Stimulated activated CD8-positive, alpha-beta memory T cell treated with anti-CD3 and anti-CD28 coated beads, Interleukin-4, amount 100 ng/mL, for 4 hours (primary cell): ENCODE measurements at regions not wholly inside any gene's neighbourhood (a gene's known extent, or its start where the extent isn't known, plus 50 kb on each side); places are given as distances from the start of the nearest gene placed in this dataset.
"Not testable (repeated sequence)": the region's sequence is repeated elsewhere in the genome, so short reads cannot be mapped to it uniquely, and the experiment has no call there.

Experiments used
- DNase-seq, 2 donors: peaks; one replicate each; pipeline ENCODE4 v3.0.0-alpha.2; 2020; ENCODE audit warnings: low read depth in 2 of 2, low spot score in 1 of 2

DNA sequence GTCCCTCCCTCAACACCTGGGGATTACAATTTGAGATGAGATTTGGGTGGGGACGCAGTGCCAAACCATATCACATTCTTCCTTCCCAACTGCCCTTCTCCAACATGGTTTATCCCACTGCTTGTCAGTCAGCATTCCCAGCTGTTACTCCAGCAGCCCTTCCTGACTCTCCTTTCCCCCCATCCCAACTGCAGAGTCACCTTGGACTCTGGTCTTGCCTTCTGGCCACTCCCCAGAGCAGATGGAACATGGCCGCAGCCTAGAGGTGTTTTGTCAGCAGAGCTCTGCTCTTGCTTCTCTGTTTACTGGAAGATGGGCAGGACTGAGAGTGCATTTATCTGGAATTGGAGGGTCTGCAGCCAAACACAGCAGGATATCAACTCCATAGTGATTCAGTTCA is 51.2 kb upstream of the MEX3C start:
- no peak for DNase-seq

DNA sequence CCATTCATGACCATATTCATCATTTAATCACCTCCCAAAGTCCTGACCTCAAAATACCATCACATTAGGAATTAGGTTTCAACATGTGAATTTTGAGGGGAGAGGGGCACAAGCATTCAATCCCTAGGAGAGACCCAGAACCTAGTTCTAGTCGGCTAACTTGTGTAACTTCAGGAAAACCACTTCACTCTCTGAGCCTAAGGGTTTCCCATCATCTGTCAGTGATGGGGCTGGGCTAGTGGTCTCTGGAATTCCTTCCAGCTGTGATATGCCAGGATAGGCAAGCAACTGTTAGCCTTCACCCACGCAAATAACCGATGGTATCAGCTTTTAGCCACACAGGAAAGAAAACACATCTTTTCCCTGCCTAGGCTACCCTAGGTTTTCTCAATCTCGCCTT is 52.5 kb upstream of the MEX3C start:
- DNase-seq = no peak

DNA sequence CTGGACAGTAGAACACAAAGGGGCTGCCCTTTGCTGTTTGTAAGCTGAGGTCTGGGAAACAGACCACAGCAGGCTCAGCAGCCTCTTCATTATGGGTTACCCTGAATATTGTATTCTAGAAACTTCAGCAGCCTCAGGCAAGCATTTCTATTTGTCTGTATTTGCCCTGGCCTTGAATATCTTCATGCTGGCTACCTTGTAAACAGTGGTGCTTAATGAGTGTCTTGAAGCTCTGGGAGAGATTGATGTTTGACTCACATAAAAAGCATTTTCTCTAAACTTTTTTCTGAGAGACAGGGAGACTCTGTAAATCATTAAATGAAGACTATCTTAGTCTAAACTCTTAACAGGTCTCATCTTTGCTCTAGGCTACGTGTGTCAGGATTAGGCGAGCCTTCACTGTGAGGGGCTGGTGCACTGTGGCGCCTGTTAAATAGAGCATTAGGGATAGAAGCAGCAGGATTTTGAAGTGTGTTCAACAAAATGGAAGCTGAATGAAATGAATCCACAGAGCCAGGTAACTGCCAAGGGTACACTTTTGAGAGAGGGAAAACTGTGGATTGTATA is 53.1 kb upstream of the MEX3C start:
- DNase-seq = no peak

- DNase-seq = no peak
These were observed 54.1 kb upstream of the MEX3C start for GRCh38 chr18:51251625-51252024.

DNA sequence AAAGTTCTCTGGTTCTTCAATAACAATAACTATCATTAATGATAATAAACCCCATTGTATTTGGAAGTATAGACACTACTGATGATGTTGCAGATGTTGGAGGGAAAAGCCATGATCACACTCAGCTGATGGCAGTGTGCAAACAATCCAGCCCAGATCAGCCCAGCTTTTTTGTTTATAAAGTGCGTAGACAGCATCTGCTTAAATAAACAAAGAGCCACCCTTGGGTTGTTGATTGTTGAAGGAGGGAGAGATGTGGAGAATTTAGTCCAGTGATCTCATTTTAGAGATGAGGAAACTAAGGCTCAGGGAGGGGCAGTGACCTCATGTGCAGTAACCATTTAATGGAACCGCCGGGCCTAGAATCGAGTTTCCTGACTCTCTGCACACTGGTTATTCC is 56.0 kb upstream of the MEX3C start:
- DNase-seq = no peak

GRCh38 chr18:51255693-51256092 is 58.2 kb upstream of the MEX3C start:
- no peak for DNase-seq

DNA sequence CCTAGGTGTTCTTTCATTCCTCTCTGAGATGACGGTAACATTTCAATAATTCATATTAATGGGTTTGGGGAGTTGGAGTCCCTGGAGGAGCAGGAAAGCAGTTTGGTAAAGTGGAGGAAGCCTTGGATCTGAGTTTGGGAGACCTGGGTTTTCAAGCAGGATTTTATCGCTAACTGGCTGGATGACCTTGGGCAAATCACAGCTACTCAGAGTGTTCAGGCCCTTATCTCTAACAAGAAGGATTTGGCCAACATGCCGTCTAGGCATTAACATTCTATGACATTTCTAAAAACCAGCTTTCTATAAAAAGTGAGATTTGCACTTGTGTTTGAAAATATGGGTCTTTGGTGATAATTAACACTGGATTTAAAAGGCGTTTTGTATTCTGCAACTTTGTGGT is 59.7 kb upstream of the MEX3C start:
- no peak for DNase-seq

DNA sequence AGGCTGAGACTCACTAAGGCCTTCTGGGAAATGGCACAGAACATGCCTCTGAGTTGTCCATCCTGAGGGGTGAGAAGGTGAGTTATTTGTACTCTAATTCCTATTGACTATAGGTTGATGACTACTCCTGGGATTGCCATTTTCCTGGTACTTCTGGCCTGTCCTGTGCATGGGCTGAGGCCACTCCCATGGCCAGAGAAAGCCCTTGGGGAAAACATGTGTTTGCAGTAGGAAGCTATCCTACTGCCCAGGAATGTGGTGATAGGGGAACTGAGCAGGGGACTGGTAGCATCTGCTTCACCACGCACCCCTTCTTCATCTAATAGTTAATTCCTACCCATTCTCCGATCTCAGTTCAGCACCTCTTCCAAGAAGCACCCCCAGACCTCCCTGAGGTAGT is 62.6 kb upstream of the MEX3C start:
- DNase-seq = no peak

DNA sequence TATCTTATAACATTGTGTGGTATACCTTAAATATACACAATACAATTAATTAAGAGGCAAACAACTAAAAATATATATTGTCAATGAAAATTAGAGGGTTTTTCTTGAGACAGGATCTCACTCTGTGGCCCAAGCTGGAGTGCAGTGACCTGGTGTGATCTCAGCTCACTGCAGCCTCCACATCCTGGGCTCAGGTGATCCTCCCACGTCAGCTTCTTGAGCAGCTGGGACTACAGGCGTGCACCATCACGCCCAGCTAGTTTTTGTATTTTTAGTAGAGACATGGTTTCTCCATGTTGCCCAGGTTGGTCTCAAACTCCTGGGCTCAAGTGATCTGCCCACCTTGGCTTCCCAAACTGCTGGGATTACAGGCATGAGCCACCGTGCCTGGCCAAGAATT is 68.6 kb upstream of the MEX3C start:
- not testable (repeated sequence) for DNase-seq

- DNase-seq = no peak
These were observed 69.3 kb upstream of the MEX3C start for GRCh38 chr18:51266773-51267172.

DNA sequence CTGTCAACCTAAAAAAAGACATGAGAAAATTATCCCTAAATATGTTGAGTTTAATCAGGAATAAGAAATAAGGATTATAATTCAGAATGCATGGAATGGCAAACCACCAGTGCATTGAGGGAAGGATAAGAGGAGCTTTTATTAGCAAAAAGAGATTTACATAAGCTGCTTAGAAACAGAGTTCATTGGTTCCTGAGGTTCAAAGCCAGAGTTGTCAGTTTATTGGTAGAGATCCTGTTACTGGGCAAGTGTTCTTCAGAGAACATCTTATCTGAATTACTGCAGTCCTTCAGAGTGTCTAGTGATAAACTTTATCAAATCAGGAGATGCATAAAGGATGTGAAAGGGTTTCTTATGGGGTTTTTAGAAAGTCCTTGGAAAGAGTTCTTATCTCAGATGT is 76.0 kb upstream of the MEX3C start:
- DNase-seq = no peak

- no peak for DNase-seq
These were observed 78.4 kb upstream of the MEX3C start for GRCh38 chr18:51275712-51276476.

DNA sequence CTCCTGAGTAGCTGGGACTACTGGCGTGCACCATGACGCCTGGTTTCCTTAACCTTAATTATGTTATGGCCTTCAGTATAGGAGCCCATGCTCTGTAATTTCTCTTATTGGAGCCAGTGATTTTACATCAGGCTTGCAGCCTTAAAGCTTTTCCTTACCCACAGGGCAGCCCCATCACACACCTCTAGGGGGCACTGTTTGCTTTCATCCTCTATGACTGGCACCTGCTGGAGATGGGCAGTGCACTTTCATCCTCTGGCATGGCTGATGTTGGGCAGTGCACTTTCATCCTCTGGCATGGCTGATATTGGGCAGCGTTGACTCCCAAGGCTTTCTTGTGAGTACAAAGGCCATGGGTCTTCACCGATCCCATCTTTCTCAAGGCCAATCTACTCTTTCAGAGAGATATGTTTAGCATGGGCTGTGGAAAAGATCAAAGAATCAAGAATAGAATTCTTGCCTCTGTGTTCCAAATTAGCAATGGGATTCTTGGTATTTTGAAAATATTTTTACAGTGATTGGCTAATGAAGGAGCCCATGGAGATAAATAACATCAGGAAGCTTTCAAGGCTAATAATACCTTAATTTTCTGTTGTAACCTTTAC is 80.7 kb upstream of the MEX3C start:
- no peak for DNase-seq

DNA sequence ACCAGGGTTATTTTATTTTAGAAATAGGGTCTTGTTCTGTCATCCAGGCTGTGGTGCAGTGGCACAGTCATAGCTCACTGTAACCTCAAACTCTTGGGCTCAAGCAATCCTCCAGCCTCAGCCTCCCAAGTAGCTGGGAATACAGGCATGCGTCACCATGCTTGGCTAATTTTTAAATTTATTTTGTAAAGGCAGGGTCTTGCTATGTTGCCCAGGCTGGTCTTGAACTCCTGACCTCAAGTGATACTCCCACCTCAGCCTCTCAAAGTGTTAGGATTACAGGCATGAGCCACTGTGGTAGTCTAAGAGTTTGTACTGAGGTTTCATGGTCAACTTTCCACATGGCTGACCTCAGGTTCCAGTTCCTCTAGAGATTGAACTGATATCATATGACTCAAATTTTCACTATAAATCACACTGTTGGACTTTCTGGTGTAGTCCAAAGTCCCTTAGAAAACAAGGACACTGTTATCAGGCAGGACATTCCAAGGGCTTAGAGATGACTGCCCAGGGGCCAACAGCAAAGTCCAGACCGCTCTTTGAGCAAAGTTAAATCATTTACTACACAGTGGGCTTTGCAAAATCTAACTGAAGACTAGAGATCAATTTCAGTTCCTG is 82.0 kb upstream of the MEX3C start:
- no peak for DNase-seq

DNA sequence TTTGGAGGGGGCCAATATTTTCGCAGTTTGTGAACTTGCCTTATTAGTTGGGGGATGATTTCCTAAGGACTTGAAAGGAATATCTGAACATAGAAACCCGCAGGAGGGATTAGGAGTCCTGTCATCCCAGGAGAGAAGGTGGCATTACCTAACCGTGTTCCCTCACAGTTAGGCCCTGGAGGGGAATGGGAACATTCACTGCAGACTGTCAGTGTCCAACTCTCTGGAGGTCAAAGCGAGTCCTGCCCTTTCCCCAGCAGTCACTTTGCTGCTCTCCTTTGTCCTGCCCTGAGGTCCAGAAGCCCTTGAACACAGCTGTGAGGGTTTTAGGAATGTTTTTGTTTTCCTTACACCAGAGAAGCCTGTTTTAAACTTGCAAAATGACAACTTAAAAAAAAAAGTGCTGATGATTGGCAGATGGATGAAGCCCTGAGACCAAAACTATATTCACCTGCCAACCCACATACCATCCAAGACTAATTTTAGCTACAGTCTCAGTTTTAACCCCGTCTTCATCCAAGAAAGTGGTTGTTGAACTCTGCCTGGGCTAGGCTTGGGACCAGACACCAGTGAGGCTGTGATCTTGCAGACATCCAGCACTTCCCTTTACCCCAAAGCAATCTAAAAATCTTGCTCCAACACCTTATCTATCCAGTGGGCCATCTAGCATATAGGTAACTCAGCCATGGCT is 90.5 kb upstream of the MEX3C start:
- no peak for DNase-seq

- DNase-seq = no peak
These were observed 91.1 kb upstream of the MEX3C start for GRCh38 chr18:51288582-51288981.

DNA sequence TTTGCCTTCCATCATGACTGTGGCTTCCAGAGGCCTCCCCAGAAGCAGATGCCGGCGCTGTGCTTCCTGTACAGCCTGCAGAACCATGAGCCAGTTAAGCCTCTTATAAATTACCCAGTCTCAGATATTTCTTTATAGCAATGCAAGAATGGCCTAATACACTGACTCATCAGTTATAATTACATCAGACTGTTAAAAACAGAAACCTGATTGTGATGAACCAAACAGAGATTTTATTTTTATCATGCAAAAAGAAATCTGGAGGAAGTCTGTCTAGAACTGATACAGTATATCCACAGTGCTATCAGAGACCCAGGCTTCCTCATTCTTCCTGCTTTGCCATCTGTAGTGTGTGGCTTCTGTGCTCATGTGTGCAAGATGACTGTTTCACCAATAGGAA is 93.4 kb upstream of the MEX3C start:
- DNase-seq = no peak

DNA sequence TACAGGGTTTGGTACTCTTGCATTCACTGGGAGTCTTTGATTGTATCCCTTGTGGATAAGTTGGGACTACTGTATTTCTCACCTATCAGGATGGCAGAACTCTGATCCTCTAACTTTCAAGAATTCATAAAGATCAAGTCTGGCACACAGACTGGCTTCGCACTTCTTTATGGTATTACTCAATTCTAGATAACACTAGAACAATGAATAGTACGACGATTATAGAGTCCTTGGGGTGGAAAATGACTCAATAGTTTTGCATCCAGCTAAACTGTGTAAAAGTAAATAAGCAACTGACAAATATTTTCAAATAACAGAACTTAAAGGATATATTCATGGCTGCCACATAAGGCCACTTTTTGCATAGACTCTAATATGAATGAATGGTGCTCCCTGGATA is 103.4 kb upstream of the MEX3C start:
- DNase-seq = no peak

- no peak for DNase-seq
These were observed 103.9 kb upstream of the MEX3C start for GRCh38 chr18:51301376-51301775.

DNA sequence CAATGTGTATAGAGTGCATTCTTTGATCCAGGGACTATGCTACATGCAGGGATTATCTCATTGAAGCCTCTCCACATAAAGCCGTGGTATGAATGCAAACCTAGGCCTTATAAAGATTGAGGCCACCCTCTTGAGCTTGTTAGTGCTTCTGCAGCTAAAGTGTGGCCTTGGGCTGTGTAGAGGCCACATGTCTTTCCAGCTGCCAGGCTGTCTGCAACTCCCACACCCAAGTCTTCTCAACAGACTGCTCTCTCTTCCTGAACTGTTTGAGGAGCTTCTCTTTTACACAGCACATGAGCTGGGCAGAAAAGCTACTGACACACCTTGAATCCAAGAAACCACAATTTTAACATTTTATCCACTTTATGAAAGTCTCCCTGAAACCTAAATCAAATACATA is 119.2 kb upstream of the MEX3C start:
- DNase-seq = no peak

- no peak for DNase-seq
These were observed 124.2 kb upstream of the MEX3C start for GRCh38 chr18:51321696-51322095.

- DNase-seq = no peak
These were observed 126.5 kb upstream of the MEX3C start for GRCh38 chr18:51323961-51324360.
